HCT116 (cell line): ENCODE measurements at regions not wholly inside any gene's neighbourhood (a gene's known extent, or its start where the extent isn't known, plus 50 kb on each side); places are given as distances from the start of the nearest gene placed in this dataset.
"Not testable (repeated sequence)": the region's sequence is repeated elsewhere in the genome, so short reads cannot be mapped to it uniquely, and the experiment has no call there.

Experiments
- ATAC-seq: fragments of 200-7000 bp; cut with Tn5 transposase; 2 replicates; pipeline ENCODE4 v1.9.1; 2020; ENCODE audit warnings: mild to moderate bottlenecking, moderate library complexity
- BruUV-seq: library from RNA; stranded (reverse); fragments of 400-500 nt; replicated peaks from 2 replicates; lab custom pipeline; 2021; lab: Mats Ljungman, UMichigan
- CTCF ChIA-PET: fragments of 300-600 bp; sonication (Branson Sonifier 250); formaldehyde crosslinking; loops from one replicate; lab custom pipeline; 2021; ENCODE audit warnings: antibody characterized with exemption; lab: Charles Lee
- POLR2A ChIA-PET: fragments of 300-600, 350-600 bp; sonication (Branson Sonifier 250); formaldehyde crosslinking; loops from one replicate; lab custom pipeline; 2021; ENCODE audit warnings: antibody characterized with exemption; lab: Charles Lee
- RAD21 ChIA-PET, 2 experiments: fragments of 300-600 bp; sonication (Branson Sonifier 250); formaldehyde crosslinking; loops; one replicate each; lab custom pipeline; 2023; ENCODE audit warnings: low total read pairs in 2 of 2; ENCODE audit not compliant: uncharacterized antibody in 2 of 2, unreplicated experiment in 2 of 2, low non-redundant PET in 1 of 2; lab: Charles Lee
- DNase-seq: peaks from one replicate; pipeline ENCODE4 v3.0.0-alpha.2; 2010; ENCODE audit warnings: low read depth, low spot score
- H2AFZ ChIP-seq: fragments of 200-600 bp; shearing (Covaris generic), sonication (generic); 2 replicates; pipeline ENCODE4 v1.6.1; 2017; ENCODE audit warnings: low read depth, mixed run types, mixed read lengths, antibody characterized with exemption, low read length; ENCODE audit not compliant: poor library complexity, severe bottlenecking
- H3K27ac ChIP-seq: 2 replicates; pipeline ENCODE4 v1.5.1; 2012; ENCODE audit warnings: low read depth, low read length
- H3K27me3 ChIP-seq: fragments of 200-600 bp; sonication (generic); 2 replicates; pipeline ENCODE4 v1.6.1; 2016; ENCODE audit warnings: mixed run types, low read length, mixed read lengths; ENCODE audit not compliant: insufficient read depth
- H3K36me3 ChIP-seq, 2 experiments: fragments of 200-500 bp in 1 of 2; fragments of 200-600 bp in 1 of 2; sonication (Bioruptor generic) in 1 of 2; sonication (generic) in 1 of 2; 2 replicates each; pipeline versions ENCODE4 v1.5.1 to v1.6.1; 2014 to 2016; ENCODE audit warnings: low read length in 2 of 2, inconsistent platforms in 1 of 2, mixed read lengths in 1 of 2, mixed run types in 1 of 2; ENCODE audit not compliant: insufficient read depth in 2 of 2, control insufficient read depth in 1 of 2
- H3K4me1 ChIP-seq, 2 experiments: fragments of 200-600 bp in 1 of 2; sonication (generic) in 1 of 2; 2 replicates each; pipeline versions ENCODE4 v1.5.1 to v1.6.1; 2012 to 2017; ENCODE audit warnings: low read length in 2 of 2, inconsistent platforms in 1 of 2, mild to moderate bottlenecking in 1 of 2, mixed read lengths in 1 of 2, mixed run types in 1 of 2, moderate library complexity in 1 of 2; ENCODE audit not compliant: insufficient read depth in 2 of 2, control insufficient read depth in 1 of 2
- H3K4me2 ChIP-seq: fragments of 200-600 bp; sonication (generic); 2 replicates; pipeline ENCODE4 v1.6.1; 2017; ENCODE audit warnings: mixed run types, low read length, mixed read lengths
- H3K4me3 ChIP-seq, 2 experiments: fragments of 200-600 bp in 1 of 2; sonication (generic) in 1 of 2; replicated peaks in 1 of 2; 2 replicates each; pipeline ENCODE4 v1.5.1; 2011 to 2016; ENCODE audit warnings: low read length in 2 of 2, control low read depth in 1 of 2, low read depth in 1 of 2, mild to moderate bottlenecking in 1 of 2, mixed read lengths in 1 of 2, mixed run types in 1 of 2
- H3K79me2 ChIP-seq: fragments of 200-600 bp; sonication (generic); 2 replicates; pipeline ENCODE4 v1.6.1; 2017; ENCODE audit warnings: mild to moderate bottlenecking, mixed run types, low read length, moderate library complexity, mixed read lengths; ENCODE audit not compliant: insufficient read depth
- H3K9ac ChIP-seq: fragments of 200-600 bp; sonication (generic); 2 replicates; pipeline ENCODE4 v1.6.1; 2016; ENCODE audit warnings: low read length, mixed read lengths
- H3K9me2 ChIP-seq: fragments of 200-600 bp; sonication (generic), shearing (Covaris generic); 2 replicates; pipeline ENCODE4 v1.6.1; 2017; ENCODE audit warnings: mixed run types, mild to moderate bottlenecking, moderate library complexity; ENCODE audit not compliant: insufficient read depth
- H3K9me3 ChIP-seq, 2 experiments: fragments of 200-500 bp in 1 of 2; fragments of 200-600 bp in 1 of 2; sonication (Bioruptor generic) in 1 of 2; sonication (generic) in 1 of 2; 2 replicates each; pipeline ENCODE4 v1.6.1; 2014 to 2017; ENCODE audit warnings: low read length in 2 of 2, mixed read lengths in 2 of 2, inconsistent platforms in 1 of 2, low read depth in 1 of 2, mild to moderate bottlenecking in 1 of 2, mixed run types in 1 of 2, moderate library complexity in 1 of 2; ENCODE audit not compliant: control insufficient read depth in 1 of 2, insufficient read depth in 1 of 2
- H4K20me1 ChIP-seq: fragments of 200-600 bp; sonication (generic), shearing (Covaris generic); 2 replicates; pipeline ENCODE4 v1.6.1; 2017; ENCODE audit warnings: mixed run types, mild to moderate bottlenecking, moderate library complexity; ENCODE audit not compliant: insufficient read depth
- CBX3 ChIP-seq: IDR thresholded peaks from 2 replicates; pipeline ENCODE4 v1.6.1; 2012; ENCODE audit warnings: low read depth
- CEBPB ChIP-seq: IDR thresholded peaks from 2 replicates; pipeline ENCODE4 v1.6.1; 2012; ENCODE audit warnings: low read depth
- CTCF ChIP-seq, 3 experiments: fragments of 200-600 bp in 1 of 3; sonication (generic) in 1 of 3; IDR thresholded peaks in 2 of 3; conservative IDR thresholded peaks in 1 of 3; 2 replicates each; pipeline ENCODE4 v1.5.1; 2012 to 2017; ENCODE audit warnings: low read depth in 2 of 3, low read length in 2 of 3, antibody characterized with exemption in 1 of 3, borderline replicate concordance in 1 of 3, control low read depth in 1 of 3, mild to moderate bottlenecking in 1 of 3, mixed read lengths in 1 of 3, mixed run types in 1 of 3, moderate library complexity in 1 of 3; ENCODE audit not compliant: insufficient read depth in 1 of 3
- ELF1 ChIP-seq: IDR thresholded peaks from 2 replicates; pipeline ENCODE4 v1.6.1; 2012; ENCODE audit warnings: low read depth, borderline replicate concordance
- FOSL1 ChIP-seq: IDR thresholded peaks from 2 replicates; pipeline ENCODE4 v1.6.1; 2012; ENCODE audit warnings: low read depth
- POLR2A ChIP-seq: IDR thresholded peaks from 2 replicates; pipeline ENCODE4 v1.7.0; 2011; ENCODE audit warnings: borderline replicate concordance; ENCODE audit not compliant: insufficient read depth, insufficient read length; ENCODE audit errors: extremely low read depth
- TCF7L2 ChIP-seq: IDR thresholded peaks from 2 replicates; pipeline ENCODE4 v1.7.0; 2011; ENCODE audit warnings: borderline replicate concordance, inconsistent platforms; ENCODE audit not compliant: insufficient read depth, insufficient read length; ENCODE audit errors: extremely low read depth
- YY1 ChIP-seq: IDR thresholded peaks from 2 replicates; pipeline ENCODE4 v1.6.1; 2011; ENCODE audit warnings: low read length, low read depth, moderate library complexity, mild to moderate bottlenecking; ENCODE audit not compliant: insufficient replicate concordance; ENCODE audit errors: extremely low read depth
- ZBTB33 ChIP-seq: IDR thresholded peaks from 2 replicates; pipeline ENCODE4 v1.6.1; 2011; ENCODE audit warnings: mild to moderate bottlenecking, low read length, moderate library complexity; ENCODE audit not compliant: insufficient replicate concordance; ENCODE audit errors: extremely low read depth
- intact Hi-C: fragments of 100-400 bp; cut with micrococcal nuclease; formaldehyde crosslinking; loops from 2 replicates; pipeline ENCODE4 v1.10.0; 2022

GRCh38 chr5:52148679-52149078, 639.0 kb upstream of the ITGA1 start (continued):
- TF ChIP-seq ZBTB33 (no peak), FOSL1 (no peak), ELF1 (no peak)

GRCh38 chr5:52150501-52150900, 637.2 kb upstream of the ITGA1 start:
- RAD21 ChIA-PET: no interaction called here
- DNase-seq: no peak
- no peaks in the 10 kb centered on the region for H3K36me3 ChIP-seq
- H3K4me1 ChIP-seq: no peaks in the 10 kb centered on the region
- TF ChIP-seq CBX3 (no peak), FOSL1 (no peak), POLR2A (no peak), CEBPB (no peak), YY1 (no peak), CTCF (IDR thresholded peaks at IDR 0.05 in 2 of 3, conservative IDR thresholded peaks at IDR 0.05 in 1 of 3; ENCODE audit: borderline replicate concordance in 1 of 3, insufficient read depth in 1 of 3, low read depth in 2 of 3, low read length in 2 of 3) (no peak), TCF7L2 (no peak), ELF1 (no peak)
- intact Hi-C loops: no loop called here
- POLR2A ChIA-PET: no interaction called here
- no peak overlapping the region for H3K4me2 ChIP-seq
- no peak overlapping the region for H3K4me3 ChIP-seq
- no peak for ATAC-seq
- H3K9me3 ChIP-seq: no peaks in the 10 kb centered on the region
- no peaks in the 10 kb centered on the region for H3K9me2 ChIP-seq
- H3K27ac ChIP-seq: no peak overlapping the region
- no peaks in the 10 kb centered on the region for H3K79me2 ChIP-seq
- H3K9ac ChIP-seq: no peak overlapping the region
- no peak overlapping the region for H2AFZ ChIP-seq
- H3K27me3 ChIP-seq: no peaks in the 10 kb centered on the region
- no peaks in the 10 kb centered on the region; the same call in 1 of the 2 replicates for H4K20me1 ChIP-seq
- no TSS peak for BruUV-seq
- CTCF ChIA-PET: no interaction called here

- H3K27me3 ChIP-seq, H3K79me2 ChIP-seq, BruUV-seq, H3K9me3 ChIP-seq, H3K9ac ChIP-seq, ATAC-seq, RAD21 ChIA-PET, intact Hi-C loops, CTCF ChIA-PET, H3K4me1 ChIP-seq, H4K20me1 ChIP-seq, H2AFZ ChIP-seq, H3K9me2 ChIP-seq, H3K4me3 ChIP-seq, DNase-seq, H3K27ac ChIP-seq, H3K4me2 ChIP-seq, H3K36me3 ChIP-seq, POLR2A ChIA-PET: not testable (repeated sequence)
Measured at GRCh38 chr5:52156809-52157208, 630.9 kb upstream of the ITGA1 start.
